OCI-LY3 (cell line): ENCODE measurements at regions not wholly inside any gene's neighbourhood (a gene's known extent, or its start where the extent isn't known, plus 50 kb on each side); places are given as distances from the start of the nearest gene placed in this dataset.

Source experiments
- CTCF ChIP-seq: fragments of 200-600, 300-600 bp; sonication (generic); IDR thresholded peaks from 2 replicates; pipeline ENCODE4 v1.5.1; 2014; ENCODE audit warnings: antibody characterized with exemption, low read length, low read depth
- EZH2phosphoT487 ChIP-seq: fragments of 200-600 bp; shearing (Covaris generic); IDR thresholded peaks from 2 replicates; pipeline ENCODE4 v1.6.1; 2018; ENCODE audit warnings: antibody characterized with exemption, mixed run types, low read depth

- TF ChIP-seq CTCF, result no peak
- no peak for TF ChIP-seq EZH2phosphoT487
These were observed 183.3 kb downstream of the SEC61B start for GRCh38 chr9:99405359-99405758.
